GM23248 (cell line): ENCODE measurements at regions not wholly inside any gene's neighbourhood (a gene's known extent, or its start where the extent isn't known, plus 50 kb on each side); places are given as distances from the start of the nearest gene placed in this dataset.

Experiments used
- EZH2 ChIP-seq: fragments of 200-600 bp; sonication (generic); IDR thresholded peaks from 2 replicates; pipeline ENCODE4 v1.6.1; 2018; ENCODE audit warnings: antibody characterized with exemption, mild to moderate bottlenecking; ENCODE audit not compliant: insufficient read depth, poor library complexity, severe bottlenecking
- EZH2phosphoT487 ChIP-seq: fragments of 200-600 bp; sonication (generic); IDR thresholded peaks from 2 replicates; pipeline ENCODE4 v1.6.1; 2018; ENCODE audit warnings: antibody characterized with exemption, moderate library complexity, mild to moderate bottlenecking, low read depth; ENCODE audit not compliant: insufficient read depth

GRCh38 chr4:181853881-181854511 lies 389.2 kb upstream of the TENM3 start:
- no peak for TF ChIP-seq EZH2
- TF ChIP-seq EZH2phosphoT487, result no peak
